Myocyte (in vitro differentiated cells): ENCODE measurements at regions not wholly inside any gene's neighbourhood (a gene's known extent, or its start where the extent isn't known, plus 50 kb on each side); places are given as distances from the start of the nearest gene placed in this dataset.

Source experiments
- DNase-seq: peaks from one replicate; pipeline ENCODE4 v3.0.0-alpha.2; 2012; ENCODE audit warnings: low read depth

- no peak for DNase-seq
These were observed 123.7 kb upstream of the CTBP2 start for GRCh38 chr10:125283836-125284614.

DNA sequence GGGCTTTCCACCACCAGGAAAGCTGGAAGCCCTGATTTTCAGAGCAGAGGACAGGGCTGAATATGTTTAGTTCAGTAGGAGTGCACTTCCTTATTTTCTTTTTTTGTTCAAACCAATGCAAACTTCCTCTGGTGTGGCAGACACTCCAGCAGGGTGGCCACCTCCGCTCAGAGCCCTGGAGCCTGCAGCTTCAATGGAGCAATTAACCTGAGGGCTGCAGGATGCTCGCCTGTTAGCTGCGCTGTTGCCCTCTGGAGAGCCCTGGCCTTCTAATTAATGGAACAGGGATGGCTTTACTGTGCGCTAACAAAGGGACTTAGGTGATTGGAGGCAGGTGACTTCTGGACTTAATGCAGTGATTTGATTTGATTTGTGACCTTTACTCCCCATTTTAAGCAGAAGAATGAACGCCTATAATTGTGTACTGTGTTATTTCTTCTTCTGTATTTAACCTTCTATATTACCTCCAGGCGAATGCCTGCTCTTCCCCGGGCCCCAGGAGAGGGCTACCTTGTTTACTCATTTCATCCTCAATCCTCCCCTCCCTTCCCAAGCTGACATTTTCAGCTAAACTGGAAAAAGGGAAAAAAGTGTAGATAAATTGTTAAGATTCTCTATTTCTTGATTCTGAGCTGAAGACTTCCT, 123.0 kb upstream of the CTBP2 start:
- no peak for DNase-seq

- no peak for DNase-seq
These were observed 120.7 kb upstream of the CTBP2 start for GRCh38 chr10:125281091-125281490.

DNA sequence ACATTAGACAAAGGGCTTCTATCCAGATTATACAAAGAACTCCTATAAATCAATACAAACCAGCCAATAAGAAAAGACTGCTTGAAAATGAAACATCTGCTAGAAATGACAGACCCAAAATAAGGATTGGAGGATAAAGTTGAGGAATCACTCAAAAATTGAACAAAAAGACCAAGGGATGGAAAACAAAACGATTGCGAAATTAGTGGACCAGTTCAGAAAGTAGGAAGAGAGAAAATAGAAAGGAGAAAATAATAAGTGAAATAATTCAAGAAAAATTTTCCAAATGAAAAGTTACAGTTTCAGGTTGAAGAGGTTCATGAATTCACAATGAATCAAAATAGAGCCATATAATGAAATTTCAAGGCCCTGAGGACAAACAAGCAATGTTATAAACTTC, 115.8 kb upstream of the CTBP2 start:
- no peak for DNase-seq

GRCh38 chr10:125274961-125275360, 114.6 kb upstream of the CTBP2 start:
- DNase-seq: no peak

DNA sequence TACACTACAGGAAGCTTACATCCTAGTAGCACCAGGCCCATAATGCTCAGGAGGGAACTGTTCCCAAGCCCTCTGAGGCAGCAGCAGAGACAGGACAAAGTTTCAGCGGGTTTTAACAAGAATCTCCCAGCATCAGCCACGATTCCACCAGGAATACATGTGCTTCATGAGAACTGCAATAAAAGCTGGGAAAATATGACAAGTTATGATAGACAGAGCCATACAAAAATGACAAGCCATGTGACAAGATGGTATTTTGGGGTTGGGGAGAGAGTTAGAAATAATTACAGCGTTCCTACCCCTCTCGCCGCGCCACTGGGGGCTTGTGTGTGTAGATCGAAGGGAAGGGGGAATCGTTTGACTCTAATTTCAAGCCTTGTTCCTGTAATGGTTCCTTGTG, 112.7 kb upstream of the CTBP2 start:
- DNase-seq: no peak

DNA sequence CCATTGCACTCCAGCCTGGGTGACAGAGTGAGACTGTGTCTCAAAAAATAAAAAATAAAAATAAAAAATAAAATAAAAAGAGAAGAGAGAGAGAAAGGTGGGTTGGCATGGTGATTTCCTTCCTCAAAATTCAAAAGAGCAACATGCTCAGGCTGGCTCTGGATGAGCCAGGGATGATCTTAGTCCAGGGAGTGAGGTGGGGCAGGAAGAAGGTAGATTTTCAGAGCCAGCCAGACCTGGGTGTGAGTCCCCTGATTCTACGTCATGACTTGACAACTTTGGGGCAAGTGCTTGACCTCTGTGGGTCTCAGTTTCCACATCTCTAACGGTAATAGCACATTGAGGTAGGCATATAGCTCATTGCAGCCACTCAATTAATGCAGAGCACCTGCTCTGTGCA, 109.4 kb upstream of the CTBP2 start:
- no peak for DNase-seq

DNA sequence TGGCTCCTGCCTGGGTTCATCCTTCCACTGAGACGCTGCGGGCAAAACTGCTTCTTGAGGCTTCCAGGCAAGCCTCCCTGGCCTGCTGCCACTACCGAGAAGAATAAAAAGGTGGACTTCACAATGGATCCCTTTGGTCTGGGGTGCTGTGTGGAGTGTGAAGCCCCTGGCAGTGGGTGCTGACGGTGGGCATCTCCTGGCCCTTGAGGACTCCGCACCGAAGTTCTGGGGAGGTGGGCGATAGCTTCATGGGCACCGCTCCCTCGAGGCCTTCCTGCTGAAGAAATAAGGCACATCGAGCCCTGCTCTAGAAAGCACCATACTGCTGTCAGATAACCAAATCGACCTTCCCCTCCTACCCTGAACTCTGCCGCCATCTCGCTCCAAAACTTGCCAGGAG, 106.6 kb upstream of the CTBP2 start:
- DNase-seq: no peak

GRCh38 chr10:125266541-125266940, 106.2 kb upstream of the CTBP2 start:
- DNase-seq: no peak

GRCh38 chr10:125265579-125265955, 105.2 kb upstream of the CTBP2 start:
- DNase-seq: no peak

GRCh38 chr10:125264757-125265578, 104.6 kb upstream of the CTBP2 start:
- no peak for DNase-seq

GRCh38 chr10:125264091-125264490, 103.7 kb upstream of the CTBP2 start:
- DNase-seq: no peak

- no peak for DNase-seq
These were observed 103.2 kb upstream of the CTBP2 start for GRCh38 chr10:125263551-125263950.

DNA sequence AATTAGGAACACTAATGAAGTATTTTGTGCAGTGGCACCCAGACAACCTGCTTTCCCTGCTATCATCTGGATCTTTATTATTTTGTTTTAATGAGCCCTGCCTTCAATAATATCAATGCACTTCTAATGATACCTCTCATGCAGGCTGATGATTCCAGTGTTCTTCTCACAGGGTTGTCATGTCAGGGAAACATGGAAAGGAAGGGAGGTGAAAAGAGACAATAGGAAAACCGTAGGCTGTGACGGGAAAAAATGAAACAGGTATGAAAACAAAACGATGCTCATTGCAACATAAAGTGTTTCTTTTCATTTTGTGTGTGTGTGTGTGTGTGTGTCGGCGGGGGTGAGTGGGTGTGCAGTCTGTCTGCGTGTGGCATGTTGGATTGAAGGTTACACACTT, 102.6 kb upstream of the CTBP2 start:
- DNase-seq: no peak

GRCh38 chr10:125262409-125262808, 102.0 kb upstream of the CTBP2 start:
- DNase-seq: no peak

GRCh38 chr10:125261491-125262186, 101.3 kb upstream of the CTBP2 start:
- DNase-seq: no peak

DNA sequence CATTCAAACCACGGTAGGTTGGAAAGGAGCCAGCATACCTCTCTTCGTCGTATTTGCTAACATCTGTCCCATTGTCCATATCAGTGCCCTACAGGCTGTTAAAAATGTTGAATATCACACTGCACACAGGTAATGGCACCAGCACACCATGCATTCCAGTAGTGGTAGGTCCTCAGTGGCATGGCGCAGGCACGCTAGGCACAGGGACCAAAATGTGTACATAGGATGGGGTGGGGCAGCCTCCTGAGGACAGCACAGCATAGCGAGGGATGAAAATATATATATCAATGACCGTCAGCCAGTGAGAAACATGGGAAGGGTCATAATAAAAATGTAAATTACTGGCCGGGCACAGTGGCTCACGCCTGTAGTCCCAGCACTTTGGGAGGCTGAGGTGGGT, 99.9 kb upstream of the CTBP2 start:
- DNase-seq: no peak

DNA sequence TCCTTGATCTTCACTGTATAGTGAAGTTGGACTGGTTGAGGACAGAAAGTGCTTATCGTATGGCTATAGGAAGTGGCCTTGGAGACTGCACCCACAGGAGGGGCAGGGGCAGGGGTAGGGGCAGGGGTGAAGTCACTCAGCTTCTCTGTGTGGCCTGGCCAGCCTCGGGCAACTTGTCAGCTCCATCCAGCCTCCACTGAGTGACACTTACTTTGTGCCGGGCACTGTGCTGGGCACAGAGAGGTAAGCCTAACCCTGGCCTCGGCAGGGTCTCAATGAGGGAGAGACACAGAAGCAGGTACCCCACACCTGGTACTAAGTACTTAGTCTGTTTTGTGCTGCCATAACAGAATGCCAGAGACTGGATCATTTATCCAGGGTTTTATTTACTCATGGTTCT, 99.3 kb upstream of the CTBP2 start:
- no peak for DNase-seq

DNA sequence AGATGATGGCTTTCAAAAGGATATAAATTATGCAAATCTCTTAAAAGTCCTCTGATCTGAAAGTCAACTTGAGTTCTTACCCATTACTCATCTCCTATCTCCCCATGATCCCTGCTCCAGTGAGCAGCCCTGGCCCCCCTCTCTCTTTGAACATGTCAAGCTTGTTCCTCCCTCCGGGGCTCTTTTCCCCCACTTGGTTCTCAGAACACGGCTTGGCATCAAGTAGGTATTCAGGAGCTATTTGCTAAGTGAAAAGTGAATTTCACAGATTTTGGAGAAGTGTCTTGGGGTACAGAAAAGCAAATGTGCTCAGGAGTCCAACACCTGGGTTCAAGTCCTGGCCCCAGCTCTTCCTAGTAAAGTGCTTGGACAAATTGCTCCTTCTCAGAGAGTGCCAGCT, 98.3 kb upstream of the CTBP2 start:
- no peak for DNase-seq

DNA sequence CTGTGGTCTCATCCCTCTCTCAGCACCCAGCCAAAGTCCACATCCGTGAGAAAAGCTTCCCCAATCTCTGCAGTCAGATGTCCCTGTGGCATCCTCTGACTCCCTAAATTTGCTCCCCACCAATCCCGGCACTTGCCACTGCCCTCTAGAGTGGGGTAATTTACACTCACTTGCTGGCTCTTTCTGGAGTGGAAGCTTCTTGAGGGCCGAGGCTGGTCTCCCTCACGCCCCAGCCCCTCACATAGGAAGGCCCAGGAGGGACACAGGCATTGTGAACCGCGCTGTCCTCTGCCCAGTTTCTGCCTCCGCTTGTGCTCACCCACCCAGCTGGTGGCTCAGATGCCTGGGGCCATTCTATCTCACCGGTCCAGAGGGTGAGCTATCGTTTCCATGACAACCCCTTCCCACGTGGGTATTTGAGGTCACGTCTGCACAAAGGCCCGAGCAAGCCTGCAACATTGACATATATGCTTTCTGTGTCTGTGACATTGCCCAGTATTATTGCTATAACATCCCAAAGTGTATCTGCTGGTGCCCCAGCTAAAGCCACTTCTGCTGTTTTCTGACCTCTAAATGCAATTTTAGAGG, 97.3 kb upstream of the CTBP2 start:
- no peak for DNase-seq

DNA sequence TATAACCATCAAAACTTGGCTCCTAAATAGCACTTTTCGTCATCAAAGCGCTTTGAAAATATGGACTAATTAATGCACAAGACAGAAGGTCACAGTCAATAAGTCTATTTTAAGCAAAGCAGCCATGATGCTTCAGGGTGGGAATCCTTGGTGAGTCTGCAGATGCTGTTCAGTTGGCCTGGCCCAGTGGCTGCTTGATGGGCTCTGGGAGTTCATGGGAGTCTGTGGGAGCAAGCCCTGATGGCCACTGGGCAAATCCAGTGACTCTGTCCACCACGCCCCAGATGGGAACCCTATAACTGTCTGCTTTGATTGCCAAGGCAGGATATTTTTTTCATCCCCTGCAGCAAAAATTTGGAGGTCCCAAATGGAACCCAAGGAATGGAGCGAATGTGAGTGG, 95.7 kb upstream of the CTBP2 start:
- no peak for DNase-seq
